ENCODE measurements at regions not wholly inside any gene's neighbourhood (a gene's known extent, or its start where the extent isn't known, plus 50 kb on each side); places are given as distances from the start of the nearest gene placed in this dataset.

- Mint-ChIP-seq H3K36me3 (ENCODE audit: insufficient read depth, unreplicated experiment) (no peaks in the 10 kb centered on the region), H3K4me1 (ENCODE audit: low read depth, unreplicated experiment) (peaks cover 5% of the 10 kb centered on the region), H3K27ac (ENCODE audit: unreplicated experiment) (no peak overlapping the region), H3K27me3 (ENCODE audit: insufficient read depth, unreplicated experiment) (peaks cover 3% of the 10 kb centered on the region), H3K4me3 (ENCODE audit: unreplicated experiment) (no peak overlapping the region), H3K9me3 (ENCODE audit: unreplicated experiment) (no peaks in the 10 kb centered on the region)
- intact Hi-C loops (cut with micrococcal nuclease; ENCODE audit: unreplicated experiment) = no loop called here
- no peak for TF ChIP-seq CTCF (IDR thresholded peaks at IDR 0.05; ENCODE audit: insufficient read depth in 1 of 2, low read depth in 1 of 2, low read length in 1 of 2, severe bottlenecking in 1 of 2, unreplicated experiment in 1 of 2)
- H3K9me3 ChIP-seq = no peaks in the 10 kb centered on the region
- CTCF ChIA-PET = no interaction called here
- no peak for DNase-seq
- no peak overlapping the region for H3K4me3 ChIP-seq (ENCODE audit: low read depth, low read length)
- H3K27me3 ChIP-seq (replicated peaks; ENCODE audit: control insufficient read depth, insufficient read depth, low read length) = peaks cover 1% of the 10 kb centered on the region; the same call in 1 of the 2 replicates
- H3K36me3 ChIP-seq (ENCODE audit: control insufficient read depth, insufficient read depth, low read length) = no peaks in the 10 kb centered on the region
- H3K4me1 ChIP-seq = no peaks in the 10 kb centered on the region
- POLR2A ChIA-PET = no interaction called here
- no TSS peak for BruUV-seq (replicated peaks)
Observed at GRCh38 chr2:216765761-216766262, 70.5 kb upstream of the IGFBP5 start.

GRCh38 chr2:216763396-216763795 is 68.0 kb upstream of the IGFBP5 start:
- peaks cover 5% of the 10 kb centered on the region for H3K4me1 Mint-ChIP-seq (ENCODE audit: low read depth, unreplicated experiment)
- no peaks in the 10 kb centered on the region for H3K36me3 Mint-ChIP-seq (ENCODE audit: insufficient read depth, unreplicated experiment)
- Histone ChIP-seq H3K9me3 (no peaks in the 10 kb centered on the region), H3K36me3 (ENCODE audit: control insufficient read depth, insufficient read depth, low read length) (no peaks in the 10 kb centered on the region), H3K4me3 (ENCODE audit: low read depth, low read length) (no peak overlapping the region), H3K27me3 (replicated peaks; ENCODE audit: control insufficient read depth, insufficient read depth, low read length) (peaks cover 1% of the 10 kb centered on the region; the same call in 1 of the 2 replicates), H3K4me1 (no peaks in the 10 kb centered on the region)
- TF ChIP-seq CTCF (IDR thresholded peaks at IDR 0.05; ENCODE audit: insufficient read depth in 1 of 2, low read depth in 1 of 2, low read length in 1 of 2, severe bottlenecking in 1 of 2, unreplicated experiment in 1 of 2) = no peak
- peaks cover 9% of the 10 kb centered on the region for H3K27me3 Mint-ChIP-seq (ENCODE audit: insufficient read depth, unreplicated experiment)
- BruUV-seq (replicated peaks) = no TSS peak
- H3K4me3 Mint-ChIP-seq (ENCODE audit: unreplicated experiment) = no peak overlapping the region
- H3K9me3 Mint-ChIP-seq (ENCODE audit: unreplicated experiment) = no peaks in the 10 kb centered on the region
- intact Hi-C loops (cut with micrococcal nuclease; ENCODE audit: unreplicated experiment) = no loop called here
- CTCF ChIA-PET = no interaction called here
- POLR2A ChIA-PET = no interaction called here
- DNase-seq = no peak
- H3K27ac Mint-ChIP-seq (ENCODE audit: unreplicated experiment) = no peak overlapping the region

GRCh38 chr2:216761809-216762208 is 66.5 kb upstream of the IGFBP5 start:
- H3K36me3 ChIP-seq (ENCODE audit: control insufficient read depth, insufficient read depth, low read length) = no peaks in the 10 kb centered on the region
- H3K27me3 Mint-ChIP-seq (ENCODE audit: insufficient read depth, unreplicated experiment) = peaks cover 17% of the 10 kb centered on the region
- H3K9me3 Mint-ChIP-seq (ENCODE audit: unreplicated experiment) = no peaks in the 10 kb centered on the region
- H3K4me1 ChIP-seq = no peaks in the 10 kb centered on the region
- no peak overlapping the region for H3K27ac Mint-ChIP-seq (ENCODE audit: unreplicated experiment)
- CTCF ChIA-PET = no interaction called here
- peaks cover 1% of the 10 kb centered on the region; the same call in 1 of the 2 replicates for H3K27me3 ChIP-seq (replicated peaks; ENCODE audit: control insufficient read depth, insufficient read depth, low read length)
- H3K4me1 Mint-ChIP-seq (ENCODE audit: low read depth, unreplicated experiment) = peaks cover 5% of the 10 kb centered on the region
- H3K36me3 Mint-ChIP-seq (ENCODE audit: insufficient read depth, unreplicated experiment) = no peaks in the 10 kb centered on the region
- intact Hi-C loops (cut with micrococcal nuclease; ENCODE audit: unreplicated experiment) = no loop called here
- H3K4me3 Mint-ChIP-seq (ENCODE audit: unreplicated experiment) = no peak overlapping the region
- POLR2A ChIA-PET = no interaction called here
- no peak for TF ChIP-seq CTCF (IDR thresholded peaks at IDR 0.05; ENCODE audit: insufficient read depth in 1 of 2, low read depth in 1 of 2, low read length in 1 of 2, severe bottlenecking in 1 of 2, unreplicated experiment in 1 of 2)
- no peaks in the 10 kb centered on the region for H3K9me3 ChIP-seq
- no peak overlapping the region for H3K4me3 ChIP-seq (ENCODE audit: low read depth, low read length)
- BruUV-seq (replicated peaks) = no TSS peak
- no peak for DNase-seq
